Activated T-cell treated with anti-CD3 and anti-CD28 coated beads, Interleukin-2, amount 50 U/mL, for 72 hours (primary cell): ENCODE measurements at regions not wholly inside any gene's neighbourhood (a gene's known extent, or its start where the extent isn't known, plus 50 kb on each side); places are given as distances from the start of the nearest gene placed in this dataset.
"Not testable (repeated sequence)": the region's sequence is repeated elsewhere in the genome, so short reads cannot be mapped to it uniquely, and the experiment has no call there.

Experiments used
- ATAC-seq, 2 donors: fragments of 150-1000 bp; cut with Tn5 transposase; replicated peaks in 1 of 2; 2 replicates each; pipeline ENCODE4 v1.10.0; 2021; ENCODE audit warnings: moderate library complexity in 2 of 2, mild to moderate bottlenecking in 1 of 2
- DNase-seq, 2 donors: peaks; one replicate each; pipeline ENCODE4 v3.0.0; 2021 to 2022; ENCODE audit warnings: mixed read lengths in 1 of 2
- H3K27ac Mint-ChIP-seq: one replicate; pipeline ENCODE4 v1.8.0; 2022; ENCODE audit warnings: mild to moderate bottlenecking, moderate library complexity, mixed read lengths
- H3K27me3 Mint-ChIP-seq: one replicate; pipeline ENCODE4 v1.8.0; 2022; ENCODE audit warnings: low read depth, mixed read lengths
- H3K36me3 Mint-ChIP-seq, 2 donors: one replicate each; pipeline ENCODE4 v1.8.0; 2022; ENCODE audit warnings: mixed read lengths in 2 of 2, mild to moderate bottlenecking in 1 of 2; ENCODE audit not compliant: insufficient read depth in 2 of 2
- H3K4me1 Mint-ChIP-seq: one replicate; pipeline ENCODE4 v1.8.0; 2022; ENCODE audit warnings: low read depth, mixed read lengths
- H3K4me3 Mint-ChIP-seq, 2 donors: one replicate each; pipeline ENCODE4 v1.8.0; 2022; ENCODE audit warnings: mild to moderate bottlenecking in 2 of 2, mixed read lengths in 2 of 2, moderate library complexity in 2 of 2
- H3K9me3 Mint-ChIP-seq, 2 donors: one replicate each; pipeline ENCODE4 v1.8.0; 2022; ENCODE audit warnings: mixed read lengths in 2 of 2

GRCh38 chr12:5171701-5172100 lies 128.0 kb downstream of the KCNA5 start:
- Mint-ChIP-seq H3K27ac (no peak overlapping the region), H3K4me3 (no peak overlapping the region), H3K36me3 (no peaks in the 10 kb centered on the region), H3K9me3 (peaks cover 0 to 3% of the 10 kb centered on the region in 2 donors), H3K27me3 (peaks cover 18% of the 10 kb centered on the region), H3K4me1 (no peaks in the 10 kb centered on the region)
- no peak for ATAC-seq
- DNase-seq, result no peak

GRCh38 chr12:5172886-5173285 lies 129.2 kb downstream of the KCNA5 start:
- no peak for DNase-seq
- no peaks in the 10 kb centered on the region for H3K4me1 Mint-ChIP-seq

GRCh38 chr12:5173511-5174011 lies 129.9 kb downstream of the KCNA5 start:
- no peaks in the 10 kb centered on the region for H3K36me3 Mint-ChIP-seq
- H3K4me3 Mint-ChIP-seq, result no peak overlapping the region
- peaks cover 0 to 3% of the 10 kb centered on the region in 2 donors for H3K9me3 Mint-ChIP-seq

More at GRCh38 chr12:5172886-5173285, 129.2 kb downstream of the KCNA5 start:
- Mint-ChIP-seq H3K36me3 (no peaks in the 10 kb centered on the region), H3K27ac (no peak overlapping the region), H3K27me3 (peaks cover 18% of the 10 kb centered on the region), H3K9me3 (peaks cover 0 to 3% of the 10 kb centered on the region in 2 donors), H3K4me3 (no peak overlapping the region)
- no peak for ATAC-seq

GRCh38 chr12:5175415-5175814 lies 131.7 kb downstream of the KCNA5 start:
- H3K4me3 Mint-ChIP-seq, H3K9me3 Mint-ChIP-seq, DNase-seq, H3K36me3 Mint-ChIP-seq, H3K4me1 Mint-ChIP-seq, H3K27ac Mint-ChIP-seq, ATAC-seq: not testable (repeated sequence)
- H3K27me3 Mint-ChIP-seq, result peaks cover 18% of the 10 kb centered on the region

More at GRCh38 chr12:5173511-5174011, 129.9 kb downstream of the KCNA5 start:
- peaks cover 18% of the 10 kb centered on the region for H3K27me3 Mint-ChIP-seq
- DNase-seq (no peak), ATAC-seq (no peak)
- no peaks in the 10 kb centered on the region for H3K4me1 Mint-ChIP-seq
- no peak overlapping the region for H3K27ac Mint-ChIP-seq

GRCh38 chr12:5176036-5176435 lies 132.4 kb downstream of the KCNA5 start:
- Mint-ChIP-seq H3K4me3 (no peak overlapping the region), H3K9me3 (peaks cover 0 to 3% of the 10 kb centered on the region in 2 donors), H3K27ac (no peak overlapping the region), H3K27me3 (peaks cover 18% of the 10 kb centered on the region), H3K4me1 (no peaks in the 10 kb centered on the region), H3K36me3 (no peaks in the 10 kb centered on the region)
- ATAC-seq, result no peak
- DNase-seq, result no peak

- DNase-seq (no peak), ATAC-seq (no peak)
- no peaks in the 10 kb centered on the region for H3K4me1 Mint-ChIP-seq
- peaks cover 18% of the 10 kb centered on the region for H3K27me3 Mint-ChIP-seq
- no peaks in the 10 kb centered on the region for H3K36me3 Mint-ChIP-seq
- no peak overlapping the region for H3K4me3 Mint-ChIP-seq
- H3K9me3 Mint-ChIP-seq, result peaks cover 0 to 3% of the 10 kb centered on the region in 2 donors
- no peak overlapping the region for H3K27ac Mint-ChIP-seq
Observed at GRCh38 chr12:5177096-5177495, 133.4 kb downstream of the KCNA5 start.

GRCh38 chr12:5177731-5178130 lies 134.1 kb downstream of the KCNA5 start:
- Mint-ChIP-seq H3K4me3 (no peak overlapping the region), H3K9me3 (peaks cover 0 to 3% of the 10 kb centered on the region in 2 donors), H3K27me3 (peaks cover 12% of the 10 kb centered on the region), H3K36me3 (no peaks in the 10 kb centered on the region), H3K27ac (no peak overlapping the region), H3K4me1 (no peaks in the 10 kb centered on the region)
- ATAC-seq (no peak), DNase-seq (no peak)

- no peak overlapping the region for H3K4me3 Mint-ChIP-seq
- H3K27ac Mint-ChIP-seq, result no peak overlapping the region
- peaks cover 0 to 3% of the 10 kb centered on the region in 2 donors for H3K9me3 Mint-ChIP-seq
- ATAC-seq (no peak), DNase-seq (no peak)
- no peaks in the 10 kb centered on the region for H3K36me3 Mint-ChIP-seq
- H3K27me3 Mint-ChIP-seq, result peaks cover 7% of the 10 kb centered on the region
- no peaks in the 10 kb centered on the region for H3K4me1 Mint-ChIP-seq
Observed at GRCh38 chr12:5178571-5178970, 134.9 kb downstream of the KCNA5 start.

- Mint-ChIP-seq H3K27me3 (peaks cover 11% of the 10 kb centered on the region), H3K9me3 (peaks cover 0 to 3% of the 10 kb centered on the region in 2 donors), H3K4me1 (no peaks in the 10 kb centered on the region), H3K4me3 (no peak overlapping the region), H3K27ac (no peak overlapping the region), H3K36me3 (no peaks in the 10 kb centered on the region)
- ATAC-seq (no peak), DNase-seq (no peak)
Observed at GRCh38 chr12:5180496-5180895, 136.8 kb downstream of the KCNA5 start.

GRCh38 chr12:5184186-5184585 lies 140.5 kb downstream of the KCNA5 start:
- H3K9me3 Mint-ChIP-seq, result no peaks in the 10 kb centered on the region
- H3K4me1 Mint-ChIP-seq, result no peaks in the 10 kb centered on the region
- H3K4me3 Mint-ChIP-seq, result no peak overlapping the region
- no peak overlapping the region for H3K27ac Mint-ChIP-seq
- DNase-seq (no peak), ATAC-seq (no peak)
- peaks cover 7% of the 10 kb centered on the region for H3K27me3 Mint-ChIP-seq
- no peaks in the 10 kb centered on the region for H3K36me3 Mint-ChIP-seq

GRCh38 chr12:5185435-5186069 lies 141.9 kb downstream of the KCNA5 start:
- peaks cover 7% of the 10 kb centered on the region for H3K27me3 Mint-ChIP-seq
- H3K4me3 Mint-ChIP-seq, result no peak overlapping the region
- DNase-seq (no peak), ATAC-seq (no peak)
- H3K27ac Mint-ChIP-seq, result no peak overlapping the region
- no peaks in the 10 kb centered on the region for H3K36me3 Mint-ChIP-seq
- no peaks in the 10 kb centered on the region for H3K9me3 Mint-ChIP-seq
- no peaks in the 10 kb centered on the region for H3K4me1 Mint-ChIP-seq

- Mint-ChIP-seq H3K27me3 (peaks cover 7% of the 10 kb centered on the region), H3K4me1 (no peaks in the 10 kb centered on the region), H3K27ac (no peak overlapping the region), H3K4me3 (no peak overlapping the region), H3K9me3 (no peaks in the 10 kb centered on the region), H3K36me3 (no peaks in the 10 kb centered on the region)
- DNase-seq (no peak), ATAC-seq (no peak)
Observed at GRCh38 chr12:5186715-5187114, 143.0 kb downstream of the KCNA5 start.

- Mint-ChIP-seq H3K9me3 (no peaks in the 10 kb centered on the region), H3K4me3 (no peak overlapping the region), H3K4me1 (no peaks in the 10 kb centered on the region), H3K27me3 (peaks cover 7% of the 10 kb centered on the region), H3K27ac (no peak overlapping the region), H3K36me3 (no peaks in the 10 kb centered on the region)
- ATAC-seq (no peak), DNase-seq (no peak)
Observed at GRCh38 chr12:5187136-5187535, 143.5 kb downstream of the KCNA5 start.

GRCh38 chr12:5188472-5188871 lies 144.8 kb downstream of the KCNA5 start:
- H3K27me3 Mint-ChIP-seq, result peaks cover 7% of the 10 kb centered on the region
- no peaks in the 10 kb centered on the region for H3K36me3 Mint-ChIP-seq
- no peak overlapping the region for H3K4me3 Mint-ChIP-seq
- no peaks in the 10 kb centered on the region for H3K4me1 Mint-ChIP-seq
- ATAC-seq, result no peak
- no peaks in the 10 kb centered on the region for H3K9me3 Mint-ChIP-seq
- no peak overlapping the region for H3K27ac Mint-ChIP-seq
- no peak for DNase-seq
